H54 (cell line): ENCODE measurements at regions not wholly inside any gene's neighbourhood (a gene's known extent, or its start where the extent isn't known, plus 50 kb on each side); places are given as distances from the start of the nearest gene placed in this dataset.

Experiments
- DNase-seq: peaks from one replicate; pipeline ENCODE4 v3.0.0; 2011; ENCODE audit warnings: low spot score, mixed read lengths; ENCODE audit not compliant: insufficient read length
- FAIRE-seq: peaks from 3 replicates; lab custom pipeline; 2011; peaks lifted over from hg19 to GRCh38; lab: Jason Lieb, UNC
- POLR2A ChIP-seq: IDR thresholded peaks from 2 replicates; pipeline ENCODE4 v1.6.1; 2011; ENCODE audit warnings: low read depth, mild to moderate bottlenecking, low read length

- FAIRE-seq = no peak
- no peak for TF ChIP-seq POLR2A
- DNase-seq = no peak
Observed at GRCh38 chr18:66735933-66736332, 132.0 kb upstream of the CDH19 start.

GRCh38 chr18:66734451-66734850, 130.6 kb upstream of the CDH19 start:
- DNase-seq (no peak), FAIRE-seq (no peak)
- no peak for TF ChIP-seq POLR2A

GRCh38 chr18:66731890-66732289, 128.0 kb upstream of the CDH19 start:
- FAIRE-seq (no peak), DNase-seq (no peak)
- TF ChIP-seq POLR2A = no peak

- TF ChIP-seq POLR2A = no peak
- DNase-seq = no peak
- FAIRE-seq = no peak
Observed at GRCh38 chr18:66729442-66730239, 125.8 kb upstream of the CDH19 start.

- TF ChIP-seq POLR2A = no peak
- FAIRE-seq (no peak), DNase-seq (no peak)
Observed at GRCh38 chr18:66728951-66729350, 125.1 kb upstream of the CDH19 start.

GRCh38 chr18:66727991-66728390, 124.1 kb upstream of the CDH19 start:
- FAIRE-seq (no peak), DNase-seq (no peak)
- no peak for TF ChIP-seq POLR2A

GRCh38 chr18:66724664-66725356, 120.9 kb upstream of the CDH19 start:
- no peak for FAIRE-seq
- no peak for DNase-seq
- TF ChIP-seq POLR2A = no peak

- no peak for DNase-seq
- FAIRE-seq = no peak
- TF ChIP-seq POLR2A = no peak
Observed at GRCh38 chr18:66722671-66723070, 118.8 kb upstream of the CDH19 start.

GRCh38 chr18:66708646-66709045, 104.8 kb upstream of the CDH19 start:
- no peak for FAIRE-seq
- TF ChIP-seq POLR2A = no peak
- no peak for DNase-seq

- FAIRE-seq (no peak), DNase-seq (no peak)
- no peak for TF ChIP-seq POLR2A
Observed at GRCh38 chr18:66707473-66707872, 103.6 kb upstream of the CDH19 start.

GRCh38 chr18:66695281-66695680, 91.4 kb upstream of the CDH19 start:
- no peak for TF ChIP-seq POLR2A
- no peak for FAIRE-seq

GRCh38 chr18:66694852-66695251, 91.0 kb upstream of the CDH19 start:
- no peak for TF ChIP-seq POLR2A
- no peak for DNase-seq
- FAIRE-seq = no peak

More at GRCh38 chr18:66695281-66695680, 91.4 kb upstream of the CDH19 start:
- no peak for DNase-seq

- DNase-seq (no peak), FAIRE-seq (no peak)
- no peak for TF ChIP-seq POLR2A
Observed at GRCh38 chr18:66687635-66688034, 83.7 kb upstream of the CDH19 start.

GRCh38 chr18:66682855-66683322, 79.0 kb upstream of the CDH19 start:
- TF ChIP-seq POLR2A = no peak
- FAIRE-seq (no peak), DNase-seq (no peak)
